MCF 10A (cell line): ENCODE measurements at regions not wholly inside any gene's neighbourhood (a gene's known extent, or its start where the extent isn't known, plus 50 kb on each side); places are given as distances from the start of the nearest gene placed in this dataset.

Experiments used
- BruUV-seq: library from RNA; stranded (reverse); fragments of 400-500 nt; replicated peaks from 2 replicates; lab custom pipeline; 2021; lab: Mats Ljungman, UMichigan
- CTCF ChIA-PET: fragments of 300-600 bp; sonication (Branson Sonifier 250); formaldehyde crosslinking; extraction: SDS; loops from one replicate; lab custom pipeline; 2021; ENCODE audit warnings: antibody characterized with exemption, inconsistent platforms; lab: Yijun Ruan, JAX
- POLR2A ChIA-PET: fragments of 300-600, 350-650 bp; sonication (Branson Sonifier 250); formaldehyde crosslinking; extraction: SDS; loops from one replicate; lab custom pipeline; 2020; ENCODE audit warnings: antibody characterized with exemption, inconsistent platforms; lab: Yijun Ruan, JAX
- DNase-seq: peaks from one replicate; pipeline ENCODE4 v3.0.0-alpha.2; 2018; ENCODE audit not compliant: unreplicated experiment
- H3K27ac Mint-ChIP-seq: one replicate; pipeline ENCODE4 v1.8.0; 2022; ENCODE audit warnings: mild to moderate bottlenecking, low read depth, mixed read lengths; ENCODE audit not compliant: unreplicated experiment
- H3K27me3 Mint-ChIP-seq: one replicate; pipeline ENCODE4 v1.8.0; 2022; ENCODE audit warnings: mixed read lengths; ENCODE audit not compliant: insufficient read depth, unreplicated experiment
- H3K36me3 Mint-ChIP-seq: one replicate; pipeline ENCODE4 v1.8.0; 2022; ENCODE audit warnings: mild to moderate bottlenecking, moderate library complexity, mixed read lengths; ENCODE audit not compliant: insufficient read depth, unreplicated experiment
- H3K4me1 Mint-ChIP-seq: one replicate; pipeline ENCODE4 v1.8.0; 2022; ENCODE audit warnings: mixed read lengths; ENCODE audit not compliant: insufficient read depth, unreplicated experiment
- H3K4me3 Mint-ChIP-seq: one replicate; pipeline ENCODE4 v1.8.0; 2022; ENCODE audit warnings: mild to moderate bottlenecking, moderate library complexity, mixed read lengths; ENCODE audit not compliant: unreplicated experiment
- H3K9me3 Mint-ChIP-seq: one replicate; pipeline ENCODE4 v1.8.0; 2022; ENCODE audit warnings: mixed read lengths; ENCODE audit not compliant: unreplicated experiment
- intact Hi-C: fragments of 100-400 bp; cut with micrococcal nuclease; formaldehyde crosslinking; loops from 2 replicates; pipeline ENCODE4 v1.14.1; 2022
- TF ChIP-seq, protein P1 (sequence below): fragments of 200-600 bp; IDR thresholded peaks from one replicate; pipeline ENCODE4 v1.8.0; 2022; ENCODE audit warnings: antibody characterized with exemption, mild to moderate bottlenecking; ENCODE audit not compliant: unreplicated experiment

DNA sequence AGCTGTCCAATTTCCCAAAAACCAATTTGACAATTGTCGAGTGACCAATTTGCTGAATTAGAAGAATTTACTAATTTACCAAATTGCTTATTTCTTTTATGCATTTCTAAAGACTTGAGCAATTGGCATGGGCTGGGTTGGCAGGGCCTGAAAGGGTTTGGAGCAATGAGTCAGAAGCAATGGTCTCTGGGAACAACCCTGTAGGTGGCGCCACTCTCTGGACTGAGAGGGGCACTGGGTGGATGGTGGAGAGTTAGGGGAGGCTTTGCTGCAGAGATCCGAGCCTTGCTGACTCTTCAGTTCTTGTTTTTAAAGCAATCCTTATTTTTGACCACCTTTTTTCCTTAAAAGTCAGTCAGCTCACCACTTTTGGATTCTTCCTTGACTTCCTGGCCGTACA lies 71.5 kb upstream of the RPS23 start:
- CTCF ChIA-PET = interaction anchor here (0.6 to 6.0 kb wide), 16 partner anchors 9 to 1219 kb away, joined by 3 to 45 read pairs (median 4); partner anchors contain the start of gene VCAN
- no peak overlapping the region for H3K4me3 Mint-ChIP-seq
- TF ChIP-seq, protein P1, sequence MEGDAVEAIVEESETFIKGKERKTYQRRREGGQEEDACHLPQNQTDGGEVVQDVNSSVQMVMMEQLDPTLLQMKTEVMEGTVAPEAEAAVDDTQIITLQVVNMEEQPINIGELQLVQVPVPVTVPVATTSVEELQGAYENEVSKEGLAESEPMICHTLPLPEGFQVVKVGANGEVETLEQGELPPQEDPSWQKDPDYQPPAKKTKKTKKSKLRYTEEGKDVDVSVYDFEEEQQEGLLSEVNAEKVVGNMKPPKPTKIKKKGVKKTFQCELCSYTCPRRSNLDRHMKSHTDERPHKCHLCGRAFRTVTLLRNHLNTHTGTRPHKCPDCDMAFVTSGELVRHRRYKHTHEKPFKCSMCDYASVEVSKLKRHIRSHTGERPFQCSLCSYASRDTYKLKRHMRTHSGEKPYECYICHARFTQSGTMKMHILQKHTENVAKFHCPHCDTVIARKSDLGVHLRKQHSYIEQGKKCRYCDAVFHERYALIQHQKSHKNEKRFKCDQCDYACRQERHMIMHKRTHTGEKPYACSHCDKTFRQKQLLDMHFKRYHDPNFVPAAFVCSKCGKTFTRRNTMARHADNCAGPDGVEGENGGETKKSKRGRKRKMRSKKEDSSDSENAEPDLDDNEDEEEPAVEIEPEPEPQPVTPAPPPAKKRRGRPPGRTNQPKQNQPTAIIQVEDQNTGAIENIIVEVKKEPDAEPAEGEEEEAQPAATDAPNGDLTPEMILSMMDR = peak; percentile 22
- BruUV-seq = no TSS peak
- no peak overlapping the region for H3K27ac Mint-ChIP-seq
- H3K27me3 Mint-ChIP-seq = no peaks in the 10 kb centered on the region
- POLR2A ChIA-PET = no interaction called here
- H3K36me3 Mint-ChIP-seq = no peaks in the 10 kb centered on the region
- intact Hi-C loops = loop anchor here (5.0 to 10.0 kb wide), 3 partner anchors 443 to 1363 kb away; partner anchors contain the start of genes TMEM167A and XRCC4
- H3K9me3 Mint-ChIP-seq = no peaks in the 10 kb centered on the region
- DNase-seq = peak; percentile 52
- H3K4me1 Mint-ChIP-seq = peaks cover 37% of the 10 kb centered on the region

DNA sequence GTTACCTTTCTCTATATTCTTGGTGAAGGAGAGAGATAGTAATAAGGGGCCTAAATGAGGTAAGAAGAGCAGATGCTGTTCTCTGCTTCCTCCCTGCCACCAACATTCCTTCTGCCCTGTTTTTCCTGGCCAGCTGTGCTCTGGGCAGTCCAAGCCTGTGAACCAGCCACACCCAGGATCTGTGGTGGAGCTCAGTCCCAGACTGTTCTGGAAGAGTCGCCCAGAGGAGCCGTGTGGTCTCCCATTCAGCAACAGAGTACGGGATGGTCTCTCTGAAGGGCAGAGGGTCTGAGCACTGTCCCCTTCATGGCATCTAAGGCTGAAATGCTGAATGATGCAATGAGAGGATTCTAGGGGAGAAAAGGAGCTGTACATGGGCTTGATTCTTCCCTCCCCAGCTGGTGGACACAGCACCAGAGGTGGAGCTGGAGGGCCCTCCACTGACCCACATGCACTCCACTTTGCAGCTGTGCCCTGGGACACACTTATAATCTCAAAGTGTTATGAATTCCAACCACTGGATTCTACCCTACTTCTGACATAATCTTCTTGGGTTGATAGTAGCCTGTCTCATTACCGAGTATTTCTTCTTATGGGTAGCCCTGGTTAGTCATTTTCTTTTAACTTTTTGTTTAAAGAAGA lies 70.8 kb upstream of the RPS23 start:
- ChIA-PET POLR2A (interaction anchor here (0.7 to 1.2 kb wide), 2 partner anchors 8 to 16 kb away, joined by 3 to 4 read pairs; no protein-coding TSS in a partner anchor), CTCF (interaction anchor here (0.5 to 6.0 kb wide), 12 partner anchors 10 to 1214 kb away, joined by 3 to 45 read pairs (median 4); no protein-coding TSS in a partner anchor)
- no peak overlapping the region for H3K27ac Mint-ChIP-seq

DNA sequence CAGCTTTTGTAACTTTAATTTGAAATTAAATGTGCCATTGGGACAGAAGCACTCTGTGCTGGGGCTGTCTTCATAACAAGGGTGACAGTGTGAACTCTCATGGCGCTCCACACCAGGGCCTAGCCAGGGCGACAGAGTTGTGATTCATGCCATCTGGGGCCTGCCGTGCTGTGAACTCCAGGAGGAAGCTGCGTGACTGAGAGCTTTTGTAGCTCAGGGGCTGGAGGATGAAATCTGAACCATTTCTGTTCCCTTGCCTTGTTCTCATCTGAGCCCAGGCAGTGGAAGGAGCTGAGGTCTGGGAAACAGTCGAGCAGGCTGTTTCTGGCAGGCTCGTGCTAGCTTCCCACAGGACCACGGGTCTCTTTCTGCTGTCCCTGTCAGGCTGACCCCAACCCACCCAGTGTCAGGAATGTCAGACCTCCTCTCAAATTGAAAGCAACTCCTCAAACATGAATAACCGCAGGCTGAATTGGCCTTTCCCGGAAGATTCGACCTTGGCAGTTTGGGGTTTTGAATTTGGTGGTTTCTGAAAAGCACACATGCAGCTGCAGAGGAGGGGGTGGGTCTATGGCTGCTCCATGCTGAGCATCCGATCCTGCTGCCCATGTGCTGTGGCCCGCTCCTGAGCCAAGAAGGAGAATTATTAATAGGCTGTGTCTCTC lies 69.2 kb upstream of the RPS23 start:
- BruUV-seq = no TSS peak
- no peak overlapping the region for H3K27ac Mint-ChIP-seq

More for the DNA sequence above, 70.8 kb upstream of the RPS23 start:
- Mint-ChIP-seq H3K4me3 (no peak overlapping the region), H3K9me3 (no peaks in the 10 kb centered on the region), H3K27me3 (no peaks in the 10 kb centered on the region), H3K36me3 (no peaks in the 10 kb centered on the region), H3K4me1 (peaks cover 37% of the 10 kb centered on the region)
- DNase-seq = no peak
- TF ChIP-seq, protein P1 = no peak
- intact Hi-C loops = no loop called here
- no TSS peak for BruUV-seq

More for the DNA sequence above, 69.2 kb upstream of the RPS23 start:
- intact Hi-C loops = no loop called here
- ChIA-PET CTCF (interaction anchor here (0.6 to 0.7 kb wide), 2 partner anchors 944 to 1219 kb away, joined by 3 to 4 read pairs; no protein-coding TSS in a partner anchor), POLR2A (interaction anchor here (0.6 kb wide), 1 partner anchor 1201 kb away, joined by 3 read pairs; no protein-coding TSS in a partner anchor)
- no peak overlapping the region for H3K4me3 Mint-ChIP-seq
- H3K4me1 Mint-ChIP-seq = peaks cover 30% of the 10 kb centered on the region
- H3K36me3 Mint-ChIP-seq = no peaks in the 10 kb centered on the region
- H3K9me3 Mint-ChIP-seq = no peaks in the 10 kb centered on the region
- no peaks in the 10 kb centered on the region for H3K27me3 Mint-ChIP-seq
- no peak for DNase-seq
- TF ChIP-seq, protein P1 = no peak
